ELR (cell line): ENCODE measurements at regions not wholly inside any gene's neighbourhood (a gene's known extent, or its start where the extent isn't known, plus 50 kb on each side); places are given as distances from the start of the nearest gene placed in this dataset.

Experiments used
- DNase-seq: peaks from one replicate; pipeline ENCODE4 v3.0.0-alpha.2; 2015; ENCODE audit warnings: low read depth

GRCh38 chr4:166363198-166363597, 490.2 kb downstream of the TLL1 start:
- no peak for DNase-seq

- DNase-seq: no peak
Observed at GRCh38 chr4:166366012-166366411, 493.0 kb downstream of the TLL1 start.

GRCh38 chr4:166377578-166377977, 504.5 kb downstream of the TLL1 start:
- DNase-seq: no peak

GRCh38 chr4:166386491-166387360, 513.7 kb downstream of the TLL1 start:
- DNase-seq: peak; percentile 52

GRCh38 chr4:166391501-166391900, 518.5 kb downstream of the TLL1 start:
- DNase-seq: no peak

- DNase-seq: no peak
Observed at GRCh38 chr4:166399021-166399420, 526.0 kb downstream of the TLL1 start.

GRCh38 chr4:166400270-166400894, 527.3 kb downstream of the TLL1 start:
- DNase-seq: no peak

- no peak for DNase-seq
Observed at GRCh38 chr4:166413356-166413755, 540.3 kb downstream of the TLL1 start.

- peak; percentile 10 for DNase-seq
Observed at GRCh38 chr4:166414431-166414830, 541.4 kb downstream of the TLL1 start.

- no peak for DNase-seq
Observed at GRCh38 chr4:166415749-166416148, 542.7 kb downstream of the TLL1 start.

- DNase-seq: peak; percentile 7
Observed at GRCh38 chr4:166421556-166422156, 548.6 kb downstream of the TLL1 start.

- peak; percentile 76 for DNase-seq
Observed at GRCh38 chr4:166422475-166422874, 549.4 kb downstream of the TLL1 start.

GRCh38 chr4:166426300-166426863, 553.3 kb downstream of the TLL1 start:
- DNase-seq: no peak

GRCh38 chr4:166432125-166432524, 559.1 kb downstream of the TLL1 start:
- DNase-seq: no peak

GRCh38 chr4:166432842-166433241, 559.8 kb downstream of the TLL1 start:
- DNase-seq: peak; percentile 55

- peak; percentile 95 for DNase-seq
Observed at GRCh38 chr4:166435449-166435848, 562.4 kb downstream of the TLL1 start.

- peak; percentile 49 for DNase-seq
Observed at GRCh38 chr4:166458756-166459155, 585.7 kb downstream of the TLL1 start.

- DNase-seq: no peak
Observed at GRCh38 chr4:166459621-166460020, 586.6 kb downstream of the TLL1 start.

- DNase-seq: peak; percentile 64
Observed at GRCh38 chr4:166460769-166461550, 587.9 kb downstream of the TLL1 start.

- peak; percentile 32 for DNase-seq
Observed at GRCh38 chr4:166481055-166481454, 608.0 kb downstream of the TLL1 start.

- DNase-seq: peak; percentile 60
Observed at GRCh38 chr4:166481739-166482138, 608.7 kb downstream of the TLL1 start.

- DNase-seq: no peak
Observed at GRCh38 chr4:166482758-166483157, 609.7 kb downstream of the TLL1 start.
